ENCODE measurements at regions not wholly inside any gene's neighbourhood (a gene's known extent, or its start where the extent isn't known, plus 50 kb on each side); places are given as distances from the start of the nearest gene placed in this dataset.
"Not testable (repeated sequence)": the region's sequence is repeated elsewhere in the genome, so short reads cannot be mapped to it uniquely, and the experiment has no call there.

GRCh38 chr14:105952826-105953225, 426.4 kb downstream of the TMEM121 start:
- no peak for DNase-seq (ENCODE audit: low spot score)

GRCh38 chr14:105961625-105962024, 435.2 kb downstream of the TMEM121 start:
- not testable (repeated sequence) for DNase-seq (ENCODE audit: low spot score)

- DNase-seq (ENCODE audit: low spot score), result no peak
These were observed 436.1 kb downstream of the TMEM121 start for GRCh38 chr14:105962532-105962931.

GRCh38 chr14:105968291-105968690, 441.9 kb downstream of the TMEM121 start:
- DNase-seq (ENCODE audit: low spot score), result no peak

- not testable (repeated sequence) for DNase-seq (ENCODE audit: low spot score)
These were observed 442.6 kb downstream of the TMEM121 start for GRCh38 chr14:105969026-105969425.

- not testable (repeated sequence) for DNase-seq (ENCODE audit: low spot score)
These were observed 444.4 kb downstream of the TMEM121 start for GRCh38 chr14:105970821-105971220.

- no peak for DNase-seq (ENCODE audit: low spot score)
These were observed 445.5 kb downstream of the TMEM121 start for GRCh38 chr14:105971593-105972500.

- no peak for DNase-seq (ENCODE audit: low spot score)
These were observed 448.5 kb downstream of the TMEM121 start for GRCh38 chr14:105974902-105975301.

- DNase-seq (ENCODE audit: low spot score), result no peak
These were observed 452.4 kb downstream of the TMEM121 start for GRCh38 chr14:105978618-105979295.

- DNase-seq (ENCODE audit: low spot score), result no peak
These were observed 453.1 kb downstream of the TMEM121 start for GRCh38 chr14:105979446-105979845.

GRCh38 chr14:105980224-105980623, 453.8 kb downstream of the TMEM121 start:
- DNase-seq (ENCODE audit: low spot score), result no peak

- DNase-seq (ENCODE audit: low spot score), result not testable (repeated sequence)
These were observed 455.3 kb downstream of the TMEM121 start for GRCh38 chr14:105981517-105982302.

GRCh38 chr14:105982664-105983063, 456.3 kb downstream of the TMEM121 start:
- no peak for DNase-seq (ENCODE audit: low spot score)

- no peak for DNase-seq (ENCODE audit: low spot score)
These were observed 460.5 kb downstream of the TMEM121 start for GRCh38 chr14:105986894-105987284.

- no peak for DNase-seq (ENCODE audit: low spot score)
These were observed 461.2 kb downstream of the TMEM121 start for GRCh38 chr14:105987563-105987962.

- DNase-seq (ENCODE audit: low spot score), result no peak
These were observed 463.4 kb downstream of the TMEM121 start for GRCh38 chr14:105989566-105990302.

GRCh38 chr14:105991677-105992076, 465.3 kb downstream of the TMEM121 start:
- DNase-seq (ENCODE audit: low spot score), result not testable (repeated sequence)

- DNase-seq (ENCODE audit: low spot score), result no peak
These were observed 467.4 kb downstream of the TMEM121 start for GRCh38 chr14:105993814-105994213.

- DNase-seq (ENCODE audit: low spot score), result not testable (repeated sequence)
These were observed 468.8 kb downstream of the TMEM121 start for GRCh38 chr14:105995011-105995710.

- not testable (repeated sequence) for DNase-seq (ENCODE audit: low spot score)
These were observed 472.2 kb downstream of the TMEM121 start for GRCh38 chr14:105998597-105998996.

Data from left forelimb (tissue), 1 donor.